Nephron (organoid): ENCODE measurements at regions not wholly inside any gene's neighbourhood (a gene's known extent, or its start where the extent isn't known, plus 50 kb on each side); places are given as distances from the start of the nearest gene placed in this dataset.
A peak's percentile ranks its signal among the peaks of the same experiment; 100 is the strongest.

Experiments
- H3K27ac Mint-ChIP-seq, 3 experiments: 2 replicates each; pipeline ENCODE4 v1.8.0; 2020; ENCODE audit warnings: mixed read lengths in 3 of 3, mild to moderate bottlenecking in 2 of 3, moderate library complexity in 1 of 3
- H3K27me3 Mint-ChIP-seq: 2 replicates; pipeline ENCODE4 v1.8.0; 2021; ENCODE audit warnings: low read depth, mild to moderate bottlenecking, moderate library complexity, mixed read lengths
- H3K36me3 Mint-ChIP-seq: 2 replicates; pipeline ENCODE4 v1.8.0; 2020; ENCODE audit warnings: low read depth, mixed read lengths
- H3K4me1 Mint-ChIP-seq: 2 replicates; pipeline ENCODE4 v1.8.0; 2020; ENCODE audit warnings: mixed read lengths
- H3K4me3 Mint-ChIP-seq, 3 experiments: 2 replicates each; pipeline ENCODE4 v1.8.0; 2020; ENCODE audit warnings: mild to moderate bottlenecking in 3 of 3, mixed read lengths in 3 of 3, moderate library complexity in 2 of 3
- H3K9me3 Mint-ChIP-seq: 2 replicates; pipeline ENCODE4 v1.8.0; 2020; ENCODE audit warnings: mixed read lengths
- CTCF ChIP-seq, 3 experiments: fragments of 200-600 bp; sonication (generic); IDR thresholded peaks; one replicate each; pipeline ENCODE4 v1.5.0; 2021; ENCODE audit warnings: antibody characterized with exemption in 3 of 3; ENCODE audit not compliant: unreplicated experiment in 3 of 3

GRCh38 chr7:362402-363096, 72.6 kb downstream of the FOXL3 start:
- TF ChIP-seq CTCF (IDR thresholded peaks at IDR 0.05; ENCODE audit: unreplicated experiment in 3 of 3) = no peak
- Mint-ChIP-seq H3K9me3 (peaks cover 3% of the 10 kb centered on the region), H3K27me3 (peaks cover 66% of the 10 kb centered on the region), H3K36me3 (no peaks in the 10 kb centered on the region), H3K4me3 (peak overlapping the region; percentile 68 to 82 (median 74)), H3K4me1 (peaks cover 47% of the 10 kb centered on the region), H3K27ac (peak overlapping the region; percentile 73 to 95 (median 95))

- peaks cover 3% of the 10 kb centered on the region for H3K9me3 Mint-ChIP-seq
- peaks cover 42% of the 10 kb centered on the region for H3K4me1 Mint-ChIP-seq
- no peaks in the 10 kb centered on the region for H3K36me3 Mint-ChIP-seq
- peaks cover 65% of the 10 kb centered on the region for H3K27me3 Mint-ChIP-seq
- H3K27ac Mint-ChIP-seq = no peak overlapping the region
- no peak for TF ChIP-seq CTCF (IDR thresholded peaks at IDR 0.05; ENCODE audit: unreplicated experiment in 3 of 3)
- H3K4me3 Mint-ChIP-seq = no peak overlapping the region
Measured at GRCh38 chr7:363626-364025, 73.7 kb downstream of the FOXL3 start.

GRCh38 chr7:364536-364935, 74.6 kb downstream of the FOXL3 start:
- no peak overlapping the region for H3K27ac Mint-ChIP-seq
- H3K36me3 Mint-ChIP-seq = no peaks in the 10 kb centered on the region
- no peak for TF ChIP-seq CTCF (IDR thresholded peaks at IDR 0.05; ENCODE audit: unreplicated experiment in 3 of 3)
- H3K4me1 Mint-ChIP-seq = peaks cover 42% of the 10 kb centered on the region
- no peak overlapping the region for H3K4me3 Mint-ChIP-seq
- peaks cover 3% of the 10 kb centered on the region for H3K9me3 Mint-ChIP-seq
- H3K27me3 Mint-ChIP-seq = peaks cover 65% of the 10 kb centered on the region

- no peak for TF ChIP-seq CTCF (IDR thresholded peaks at IDR 0.05; ENCODE audit: unreplicated experiment in 3 of 3)
- Mint-ChIP-seq H3K36me3 (no peaks in the 10 kb centered on the region), H3K9me3 (peaks cover 3% of the 10 kb centered on the region), H3K27ac (peak overlapping the region; percentile 24 to 78 (median 44)), H3K4me3 (peak overlapping the region in 1 of 3 experiments; percentile 29), H3K4me1 (peaks cover 38% of the 10 kb centered on the region), H3K27me3 (peaks cover 60% of the 10 kb centered on the region)
Measured at GRCh38 chr7:365593-365992, 75.6 kb downstream of the FOXL3 start.

GRCh38 chr7:366161-366803, 76.3 kb downstream of the FOXL3 start:
- H3K4me3 Mint-ChIP-seq = peak overlapping the region; percentile 22 to 51 (median 29)
- H3K36me3 Mint-ChIP-seq = no peaks in the 10 kb centered on the region
- H3K9me3 Mint-ChIP-seq = peaks cover 3% of the 10 kb centered on the region

More at GRCh38 chr7:366161-366803, 76.3 kb downstream of the FOXL3 start:
- Mint-ChIP-seq H3K27me3 (peaks cover 54% of the 10 kb centered on the region), H3K27ac (peak overlapping the region; percentile 24 to 78 (median 44)), H3K4me1 (peaks cover 31% of the 10 kb centered on the region)
- no peak for TF ChIP-seq CTCF (IDR thresholded peaks at IDR 0.05; ENCODE audit: unreplicated experiment in 3 of 3)
